Sigmoid colon (tissue), 6 donors: ENCODE measurements at regions not wholly inside any gene's neighbourhood (a gene's known extent, or its start where the extent isn't known, plus 50 kb on each side); places are given as distances from the start of the nearest gene placed in this dataset.

Source experiments
- DNase-seq: peaks from one replicate; pipeline ENCODE4 v3.0.0-alpha.2; 2019
- H3K27ac ChIP-seq, 4 donors: fragments of 200-600 bp; sonication (generic); one replicate each; pipeline ENCODE4 v1.5.1; 2016 to 2019; ENCODE audit warnings: mild to moderate bottlenecking in 1 of 4
- H3K27me3 ChIP-seq, 3 donors: fragments of 200-600 bp; sonication (generic); one replicate each; pipeline ENCODE4 v1.5.1; 2019; ENCODE audit warnings: mild to moderate bottlenecking in 1 of 3
- H3K36me3 ChIP-seq, 4 donors: fragments of 200-600 bp; sonication (generic); one replicate each; pipeline ENCODE4 v1.5.1; 2016 to 2019
- H3K4me1 ChIP-seq, 4 donors: fragments of 200-600 bp; sonication (generic); one replicate each; pipeline ENCODE4 v1.5.1; 2017 to 2019
- H3K4me3 ChIP-seq, 4 donors: fragments of 200-600 bp; sonication (generic); one replicate each; pipeline ENCODE4 v1.5.1; 2017 to 2019; ENCODE audit warnings: mild to moderate bottlenecking in 2 of 4, moderate library complexity in 1 of 4
- H3K9me3 ChIP-seq, 4 donors: fragments of 200-600 bp in 3 of 4; sonication (generic) in 3 of 4; one replicate each; pipeline versions ENCODE4 v1.5.1 to v1.6.1; 2013 to 2019
- CTCF ChIP-seq, 4 experiments: fragments of 450-650 bp in 3 of 4; fragments of 200-600 bp in 1 of 4; IDR thresholded peaks; one replicate each; pipeline ENCODE4 v1.5.1; 2016 to 2019; ENCODE audit warnings: antibody characterized with exemption in 4 of 4, mild to moderate bottlenecking in 3 of 4, moderate library complexity in 2 of 4
- EP300 ChIP-seq, 4 donors: sonication (generic); formaldehyde crosslinking; IDR thresholded peaks; one replicate each; pipeline ENCODE4 v1.6.1; 2017; ENCODE audit warnings: antibody characterized with exemption in 4 of 4
- POLR2A ChIP-seq, 2 donors: fragments of 450-650 bp; IDR thresholded peaks; one replicate each; pipeline ENCODE4 v1.6.1; 2016; ENCODE audit warnings: antibody characterized with exemption in 2 of 2, mild to moderate bottlenecking in 2 of 2, moderate library complexity in 2 of 2
- POLR2AphosphoS5 ChIP-seq, 4 donors: sonication (generic); formaldehyde crosslinking; IDR thresholded peaks; one replicate each; pipeline ENCODE4 v1.6.1; 2017; ENCODE audit warnings: antibody characterized with exemption in 4 of 4
- WGBS, 2 donors: extraction: QIAGEN DNeasy Blood & Tissue Kit; methylation state at CpG; one replicate each; pipeline ENCODE4 v1.1.7; 2013; 5-methylcytosine and 5-hydroxymethylcytosine counted together
- intact Hi-C: fragments of 100-400 bp; cut with DNase I; formaldehyde crosslinking; loops from one replicate; pipeline ENCODE4 v1.15.1; 2023
- donor health status: healthy with polysubstance abuse.
- donor health status: healthy.

- TF ChIP-seq POLR2A (IDR thresholded peaks at IDR 0.05) (no peak), EP300 (IDR thresholded peaks at IDR 0.05) (no peak), CTCF (IDR thresholded peaks at IDR 0.05) (no peak), POLR2AphosphoS5 (IDR thresholded peaks at IDR 0.05) (no peak)
- intact Hi-C loops: no loop called here
- H3K4me3 ChIP-seq: no peak overlapping the region
- 66 to 90% methylated on average over 3 of the region's 3 CpGs for WGBS, 2 donors
- H3K9me3 ChIP-seq: no peaks in the 10 kb centered on the region
- H3K27me3 ChIP-seq: no peaks in the 10 kb centered on the region
- no peak for DNase-seq
- no peak overlapping the region for H3K27ac ChIP-seq
- no peaks in the 10 kb centered on the region for H3K36me3 ChIP-seq
- peaks cover 0 to 21% (median 8%) of the 10 kb centered on the region in 4 donors for H3K4me1 ChIP-seq
Observed at GRCh38 chr12:97941686-97942354, 479.2 kb downstream of the RMST start.

GRCh38 chr12:97943359-97943758, 480.8 kb downstream of the RMST start:
- TF ChIP-seq EP300 (IDR thresholded peaks at IDR 0.05) (no peak), POLR2AphosphoS5 (IDR thresholded peaks at IDR 0.05) (no peak), CTCF (IDR thresholded peaks at IDR 0.05) (no peak)
- Histone ChIP-seq H3K27me3 (no peaks in the 10 kb centered on the region), H3K36me3 (no peaks in the 10 kb centered on the region), H3K9me3 (no peaks in the 10 kb centered on the region), H3K27ac (no peak overlapping the region), H3K4me1 (peaks cover 0 to 11% (median 4%) of the 10 kb centered on the region in 4 donors), H3K4me3 (no peak overlapping the region)
- 58 to 79% methylated on average over 1 of the region's 1 CpG for WGBS, 2 donors
- no peak for DNase-seq
- intact Hi-C loops: no loop called here

- 55 to 71% methylated on average over 2 of the region's 2 CpGs for WGBS, 2 donors
- H3K27ac ChIP-seq: no peak overlapping the region
- intact Hi-C loops: no loop called here
- peaks cover 0 to 8% (median 3%) of the 10 kb centered on the region in 4 donors for H3K4me1 ChIP-seq
- no peaks in the 10 kb centered on the region for H3K9me3 ChIP-seq
- no peak for DNase-seq
- no peak overlapping the region for H3K4me3 ChIP-seq
- TF ChIP-seq CTCF (IDR thresholded peaks at IDR 0.05) (no peak), POLR2AphosphoS5 (IDR thresholded peaks at IDR 0.05) (no peak), EP300 (IDR thresholded peaks at IDR 0.05) (no peak)
- H3K36me3 ChIP-seq: no peaks in the 10 kb centered on the region
- H3K27me3 ChIP-seq: no peaks in the 10 kb centered on the region
Observed at GRCh38 chr12:97944576-97944975, 482.0 kb downstream of the RMST start.

- no peaks in the 10 kb centered on the region for H3K36me3 ChIP-seq
- no peak for DNase-seq
- H3K4me1 ChIP-seq: no peaks in the 10 kb centered on the region
- H3K27me3 ChIP-seq: no peaks in the 10 kb centered on the region
- H3K27ac ChIP-seq: no peak overlapping the region
- 88 to 94% methylated on average over 1 of the region's 1 CpG for WGBS, 2 donors
- intact Hi-C loops: no loop called here
- H3K9me3 ChIP-seq: no peaks in the 10 kb centered on the region
- no peak overlapping the region for H3K4me3 ChIP-seq
- TF ChIP-seq CTCF (IDR thresholded peaks at IDR 0.05) (no peak), POLR2A (IDR thresholded peaks at IDR 0.05) (no peak), POLR2AphosphoS5 (IDR thresholded peaks at IDR 0.05) (no peak), EP300 (IDR thresholded peaks at IDR 0.05) (no peak)
Observed at GRCh38 chr12:97946701-97947100, 484.1 kb downstream of the RMST start.

- Histone ChIP-seq H3K27ac (no peak overlapping the region), H3K9me3 (no peaks in the 10 kb centered on the region), H3K36me3 (no peaks in the 10 kb centered on the region), H3K4me1 (no peaks in the 10 kb centered on the region), H3K4me3 (no peak overlapping the region), H3K27me3 (no peaks in the 10 kb centered on the region)
- 77 to 81% methylated on average over 2 of the region's 2 CpGs for WGBS, 2 donors
- no peak for DNase-seq
- TF ChIP-seq EP300 (IDR thresholded peaks at IDR 0.05) (no peak), POLR2AphosphoS5 (IDR thresholded peaks at IDR 0.05) (no peak), POLR2A (IDR thresholded peaks at IDR 0.05) (no peak), CTCF (IDR thresholded peaks at IDR 0.05) (no peak)
- intact Hi-C loops: no loop called here
Observed at GRCh38 chr12:97948591-97948990, 486.0 kb downstream of the RMST start.
